Right renal cortex interstitium (tissue), 3 donors: ENCODE measurements at regions not wholly inside any gene's neighbourhood (a gene's known extent, or its start where the extent isn't known, plus 50 kb on each side); places are given as distances from the start of the nearest gene placed in this dataset.
"Not testable (repeated sequence)": the region's sequence is repeated elsewhere in the genome, so short reads cannot be mapped to it uniquely, and the experiment has no call there.

Source experiments
- DNase-seq, 3 donors: peaks; one replicate each; pipeline ENCODE4 v3.0.0-alpha.2; 2013; ENCODE audit warnings: low read depth in 3 of 3, low spot score in 2 of 3

DNA sequence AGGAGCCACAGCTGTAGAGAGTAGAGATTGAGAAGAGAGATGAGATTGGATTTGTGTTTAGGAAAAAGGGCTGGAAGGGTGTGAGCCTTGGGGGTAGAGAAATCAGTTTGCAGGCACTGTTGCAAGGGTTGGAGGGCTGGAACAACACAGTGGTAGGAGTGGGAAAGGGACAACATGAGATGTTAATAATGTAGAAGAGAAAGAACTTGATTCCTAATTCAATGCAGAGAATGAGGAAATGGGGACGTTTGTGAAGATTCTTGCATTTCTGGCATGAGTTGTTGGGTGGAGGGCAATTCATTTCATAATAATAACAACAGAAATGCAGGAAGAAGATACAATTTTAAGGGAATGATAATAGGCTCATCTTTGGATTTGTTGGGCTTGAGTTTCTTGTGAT, 141.4 kb upstream of the TBX18 start:
- DNase-seq: no peak

DNA sequence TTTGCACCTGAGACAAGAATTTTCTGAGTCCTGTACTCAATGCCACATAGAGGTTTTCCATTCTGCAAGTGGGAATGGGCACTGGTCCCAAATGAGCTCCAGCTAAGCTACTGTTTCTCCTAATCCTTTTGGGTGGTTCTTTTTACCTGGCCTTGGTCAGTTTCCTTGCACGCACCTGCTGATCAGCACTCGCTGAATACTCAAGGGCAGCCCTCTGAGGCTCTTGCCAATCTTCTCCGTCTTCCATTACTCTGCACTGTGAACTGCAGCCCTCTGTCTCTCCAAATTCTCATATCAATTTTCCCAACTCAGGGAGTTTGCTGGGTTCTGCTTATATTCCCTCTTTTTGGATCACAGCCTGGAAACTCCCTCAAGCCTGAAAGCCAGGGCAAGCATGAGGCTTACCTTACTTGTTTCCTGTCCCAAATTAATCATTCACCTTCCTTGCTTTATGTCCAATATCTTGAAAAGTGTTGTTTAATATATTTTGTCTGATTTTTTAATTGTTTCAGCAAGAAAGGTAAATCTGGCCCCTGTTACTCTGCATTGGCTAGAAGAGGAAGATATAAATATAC, 138.0 kb upstream of the TBX18 start:
- DNase-seq: no peak

DNA sequence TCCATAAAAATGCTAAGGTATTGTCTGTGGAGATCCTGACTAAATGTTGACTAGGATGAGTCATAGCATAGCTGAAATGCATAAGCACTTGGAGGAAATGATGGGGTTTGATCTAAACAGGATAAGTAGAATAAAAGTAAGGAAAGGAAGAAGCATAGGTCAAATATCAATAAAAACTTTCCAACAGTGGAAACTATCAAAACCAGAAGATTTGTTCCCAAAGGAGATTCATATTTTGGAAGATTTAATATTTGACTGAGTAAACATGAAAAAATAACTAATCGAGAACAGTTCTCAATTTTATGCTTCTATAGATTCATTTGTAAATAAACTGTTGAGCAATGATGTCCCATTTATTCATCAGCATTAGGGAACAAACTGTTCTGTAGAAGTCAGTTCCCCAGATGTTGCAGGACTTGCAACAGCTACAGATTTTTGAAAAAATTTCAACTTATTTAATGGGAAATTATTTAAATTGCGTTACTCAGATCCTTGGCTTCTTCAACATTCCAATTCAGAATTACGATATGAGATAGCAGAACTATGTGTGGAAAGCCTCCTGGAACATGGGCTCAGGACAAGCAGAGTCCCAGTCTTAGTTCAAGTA, 133.7 kb upstream of the TBX18 start:
- no peak for DNase-seq

DNA sequence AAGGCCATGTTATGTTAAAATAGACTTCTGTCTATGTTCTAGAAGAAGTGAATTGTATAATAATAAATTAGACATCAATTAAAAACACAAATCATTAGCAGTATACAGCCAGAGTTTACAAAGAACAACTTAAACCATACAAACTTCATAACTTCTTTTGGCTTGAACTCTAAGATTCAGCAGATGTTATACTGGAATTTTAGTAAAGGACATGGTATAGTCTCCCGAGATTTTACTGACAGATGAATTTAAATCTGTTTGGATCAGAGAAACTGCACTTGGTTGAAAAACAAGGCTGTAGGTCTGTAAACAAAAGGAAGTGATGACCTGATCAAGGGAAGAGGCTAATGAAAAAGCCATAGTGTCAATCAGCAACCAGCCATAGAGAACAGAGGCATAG, 132.6 kb upstream of the TBX18 start:
- no peak for DNase-seq

DNA sequence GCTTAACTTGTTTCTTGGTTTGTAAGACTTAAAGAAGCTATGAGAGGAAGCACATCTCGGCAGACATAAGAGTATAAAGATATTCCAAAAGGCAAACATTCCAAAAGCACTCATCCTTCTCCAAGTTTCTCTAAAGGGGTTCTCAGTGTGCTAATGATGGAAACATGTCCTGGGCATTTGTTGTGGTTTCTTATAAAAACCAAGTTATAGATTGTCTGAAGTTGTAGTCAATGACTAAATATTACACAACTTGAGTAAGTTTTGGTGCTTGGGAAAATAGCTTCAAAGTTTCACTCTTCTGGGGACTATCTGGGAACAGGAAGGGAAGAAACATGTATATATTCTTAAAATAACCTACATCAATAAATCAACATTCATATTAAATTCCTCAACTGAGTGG, 128.3 kb upstream of the TBX18 start:
- DNase-seq: no peak

DNA sequence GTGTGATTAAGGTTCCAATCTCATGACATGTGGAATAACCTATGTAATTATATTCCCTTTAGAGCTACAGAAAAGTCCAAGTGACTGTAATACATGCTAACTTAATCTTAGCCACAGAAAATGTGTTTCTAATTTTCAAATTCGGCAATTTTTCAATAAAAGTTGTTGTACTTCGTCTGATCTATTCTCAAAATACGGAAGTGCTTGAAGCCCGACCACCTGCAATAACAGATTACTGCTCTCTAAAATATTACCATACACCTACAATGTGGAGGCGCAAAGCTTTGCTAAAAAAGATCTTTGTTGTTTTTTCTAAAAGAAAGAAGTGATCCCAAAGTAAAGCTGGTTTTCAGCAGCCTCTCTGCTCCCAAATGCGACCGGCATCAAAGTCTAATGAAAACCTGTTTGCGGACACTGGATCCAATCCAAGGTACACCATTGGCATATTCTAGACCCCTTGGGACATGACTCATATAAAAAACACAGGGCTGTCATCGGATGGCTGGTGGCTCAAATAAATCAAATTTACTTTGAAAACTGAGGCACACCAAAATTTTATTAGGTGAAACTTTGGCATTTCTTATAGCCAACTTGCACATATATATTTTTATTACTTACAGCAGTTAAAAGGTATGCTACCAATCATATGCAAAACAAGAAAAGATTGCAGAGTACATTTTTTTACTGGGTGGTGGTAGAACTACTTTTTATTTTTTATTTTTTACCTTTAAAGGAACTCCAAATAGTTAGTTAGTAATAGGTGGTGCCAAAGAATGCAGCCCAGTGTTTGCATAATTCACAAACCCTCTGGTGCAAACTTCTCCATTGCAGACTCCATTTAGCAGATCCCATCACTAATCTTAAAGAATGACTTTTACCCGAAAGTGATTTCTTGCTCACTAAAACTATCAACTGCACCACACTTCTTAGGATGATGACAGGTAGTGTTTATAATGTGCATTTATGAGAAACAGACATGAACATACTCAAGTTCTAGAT, 118.7 kb upstream of the TBX18 start:
- DNase-seq: no peak

DNA sequence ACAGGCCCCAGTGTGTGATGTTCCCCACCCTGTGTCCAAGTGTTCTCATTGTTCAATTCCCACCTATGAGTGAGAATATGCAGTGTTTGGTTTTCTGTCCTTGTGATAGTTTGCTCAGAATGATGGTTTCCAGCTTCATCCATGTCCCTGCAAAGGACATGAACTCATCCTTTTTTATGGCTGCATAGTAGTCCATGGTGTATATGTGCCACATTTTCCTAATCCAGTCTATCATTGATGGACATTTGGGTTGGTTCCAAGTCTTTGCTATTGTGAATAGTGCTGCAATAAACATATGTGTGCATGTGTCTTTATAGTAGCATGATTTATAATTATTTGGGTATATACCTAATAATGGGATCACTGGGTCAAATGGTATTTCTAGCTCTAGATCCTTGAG, 115.0 kb upstream of the TBX18 start:
- DNase-seq: not testable (repeated sequence)

DNA sequence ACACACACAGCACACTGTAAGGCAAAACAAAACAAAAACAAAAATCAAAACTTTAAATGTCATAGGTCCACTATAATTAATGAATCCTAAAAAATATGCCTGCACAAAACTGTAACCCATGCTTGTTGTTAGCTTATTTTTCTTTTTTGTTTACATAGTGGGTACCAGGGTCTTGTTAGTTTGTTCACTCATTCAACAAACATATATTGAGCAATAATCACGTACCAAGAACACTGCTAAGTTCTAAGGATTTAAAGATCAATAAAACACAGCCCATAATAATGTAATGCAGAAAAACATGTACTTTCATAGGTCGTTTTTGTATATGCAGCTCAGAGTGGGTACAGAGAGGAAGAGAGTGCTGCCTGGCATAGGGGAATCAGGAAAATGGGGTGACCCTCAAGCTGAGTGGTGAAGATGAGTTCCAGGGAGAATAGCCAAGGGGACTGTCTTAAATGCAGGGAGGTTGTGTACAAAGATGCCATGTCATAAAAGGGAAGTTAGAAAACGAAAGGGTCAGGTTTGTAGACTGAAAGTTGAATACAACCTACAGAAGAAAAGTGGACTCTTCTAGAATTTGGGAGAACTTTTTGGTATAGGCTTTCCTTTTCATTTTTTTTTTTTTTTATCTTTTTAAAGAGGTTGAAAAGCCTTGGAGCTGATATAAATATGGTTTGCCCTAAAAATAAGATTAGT, 113.3 kb upstream of the TBX18 start:
- DNase-seq: no peak

DNA sequence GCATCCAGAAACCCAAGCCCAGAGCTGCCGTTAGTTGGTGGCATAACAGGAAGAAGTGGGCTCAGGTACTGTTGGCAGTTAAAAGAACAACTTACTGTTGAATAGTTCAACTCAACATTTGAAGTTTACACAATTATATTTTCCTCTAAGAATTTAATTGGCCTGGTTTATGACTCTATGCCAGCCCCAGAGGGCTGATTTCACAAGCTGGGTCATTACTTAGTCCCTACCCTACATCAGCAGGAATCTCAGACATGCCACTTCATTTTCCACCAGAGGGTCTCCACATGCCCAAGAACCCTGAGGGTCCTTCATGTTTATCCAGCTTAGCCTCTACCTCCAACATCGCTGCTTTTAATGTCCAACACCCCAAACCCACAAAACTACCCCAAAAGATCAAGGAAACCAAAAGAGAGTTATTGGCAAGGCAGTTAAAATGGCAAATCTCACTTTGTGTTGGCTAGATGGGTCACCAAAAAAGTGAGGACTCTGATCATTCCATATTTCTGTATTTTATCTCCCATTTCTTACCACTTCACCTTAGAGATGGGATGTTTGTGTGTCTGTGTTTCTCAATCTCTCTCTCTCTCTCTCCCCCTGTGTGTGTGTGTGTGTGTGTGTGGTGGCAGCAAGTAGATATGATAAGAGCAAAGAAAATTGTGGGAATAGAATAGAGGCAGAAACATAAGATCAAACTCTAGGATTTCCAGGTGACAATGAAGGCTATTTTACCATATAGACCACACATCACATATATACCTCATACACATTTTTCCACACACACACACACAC, 112.5 kb upstream of the TBX18 start:
- no peak for DNase-seq

DNA sequence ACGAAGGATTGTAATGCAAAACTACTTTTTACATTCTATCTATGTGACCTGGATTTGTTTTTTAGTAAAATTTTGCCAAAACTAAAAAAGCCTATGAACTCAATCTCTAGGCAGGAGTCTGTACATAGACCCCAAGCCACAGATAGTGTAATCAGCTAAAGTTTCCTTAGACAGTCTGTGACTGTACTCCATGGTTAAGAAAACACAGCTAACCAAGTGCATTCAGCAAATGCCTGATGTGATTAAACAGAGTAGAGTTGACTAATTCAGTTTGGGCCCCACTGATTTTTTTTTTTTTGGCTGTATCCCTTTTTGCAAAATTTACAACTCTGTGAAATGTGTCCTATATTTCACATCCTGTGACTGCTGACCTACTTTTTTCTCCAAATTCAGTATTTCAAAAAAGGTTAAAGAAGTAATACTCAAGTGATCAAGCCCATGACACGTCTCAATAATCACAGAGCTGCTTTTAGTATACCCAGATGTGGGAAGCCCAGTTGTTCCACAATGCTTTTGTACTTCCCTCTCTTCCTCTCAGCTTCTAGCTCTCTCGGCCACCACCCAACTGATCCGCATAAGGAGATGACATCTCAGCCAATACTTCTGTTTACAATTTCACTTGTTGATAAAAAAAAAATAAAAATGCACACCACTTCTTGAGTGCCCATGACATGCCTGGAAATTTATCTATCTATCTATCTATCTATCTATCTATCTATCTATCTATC, 108.8 kb upstream of the TBX18 start:
- DNase-seq: no peak

DNA sequence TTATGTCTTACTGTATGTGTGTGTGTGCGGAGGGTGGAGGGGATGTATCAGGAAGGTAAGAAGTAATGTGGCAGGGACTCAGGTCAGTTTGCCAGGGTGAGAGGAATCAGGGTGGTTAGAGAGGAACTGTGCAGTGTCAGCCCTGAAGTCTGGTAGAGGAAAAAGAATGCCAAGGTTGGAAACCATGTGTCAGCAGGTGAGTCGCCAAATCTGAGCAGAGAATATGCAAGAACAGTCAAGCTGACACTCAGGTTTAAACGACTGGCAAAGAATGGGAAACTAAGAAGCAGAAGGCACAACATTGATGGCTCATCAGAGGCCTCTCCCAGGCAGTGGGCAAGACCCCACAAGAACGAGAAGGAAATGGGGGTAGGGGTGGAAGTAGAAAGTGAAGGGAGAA, 107.5 kb upstream of the TBX18 start:
- no peak for DNase-seq

DNA sequence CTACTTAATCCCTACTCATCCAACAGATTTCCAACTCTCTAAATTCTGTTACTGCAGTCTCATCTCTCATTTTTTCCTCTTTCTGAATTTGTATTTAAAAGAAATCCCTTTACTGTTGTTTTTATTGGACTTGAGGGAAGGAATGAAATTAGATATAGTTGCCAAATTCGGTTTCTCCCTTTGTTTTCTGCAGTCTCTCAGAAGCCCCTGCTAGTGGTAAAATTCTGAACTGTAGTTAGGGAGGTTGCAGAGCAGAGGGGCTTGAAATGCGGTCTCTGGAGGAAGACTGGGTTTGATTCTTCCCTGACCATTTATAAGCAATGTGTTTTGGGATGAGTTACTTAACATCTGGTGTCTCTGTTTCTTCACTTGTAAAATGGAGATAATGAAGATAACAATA, 106.3 kb upstream of the TBX18 start:
- DNase-seq: no peak

DNA sequence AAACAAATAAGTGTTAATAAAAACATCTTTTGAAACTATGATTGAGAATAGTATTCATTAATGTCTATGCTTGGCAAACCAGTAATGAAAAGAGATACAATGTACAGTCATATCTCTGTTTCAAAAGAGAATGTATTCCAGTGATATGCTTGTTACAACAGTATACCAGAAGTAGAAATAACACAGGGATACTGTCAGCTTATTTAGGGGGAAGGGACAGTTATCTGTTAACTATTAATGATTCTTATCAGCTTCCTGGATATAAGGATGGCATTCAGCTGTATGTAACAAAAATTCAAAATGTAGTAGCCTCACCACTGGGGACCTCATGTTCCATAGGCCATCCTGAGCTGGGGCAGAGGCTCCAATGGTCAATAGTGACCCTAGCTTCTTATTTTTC, 103.8 kb upstream of the TBX18 start:
- DNase-seq: no peak

DNA sequence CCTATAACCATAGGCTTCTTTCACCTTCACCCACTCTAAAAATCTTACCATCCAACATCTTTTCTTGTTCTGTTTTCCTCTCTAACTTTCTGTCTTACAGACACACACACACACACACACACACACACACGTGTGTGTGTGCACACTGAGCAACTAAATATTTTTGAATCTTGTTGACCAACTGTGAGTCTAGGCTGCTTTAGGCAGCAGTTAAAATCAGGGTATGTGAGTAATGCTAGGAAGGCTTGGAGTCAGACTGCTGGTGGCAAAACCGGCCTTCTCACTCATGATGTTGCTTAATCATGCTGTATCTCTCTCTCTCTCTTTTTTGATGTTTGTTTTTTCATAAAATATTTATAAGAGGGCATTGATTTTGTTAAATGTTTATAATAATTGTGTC, 103.1 kb upstream of the TBX18 start:
- no peak for DNase-seq

DNA sequence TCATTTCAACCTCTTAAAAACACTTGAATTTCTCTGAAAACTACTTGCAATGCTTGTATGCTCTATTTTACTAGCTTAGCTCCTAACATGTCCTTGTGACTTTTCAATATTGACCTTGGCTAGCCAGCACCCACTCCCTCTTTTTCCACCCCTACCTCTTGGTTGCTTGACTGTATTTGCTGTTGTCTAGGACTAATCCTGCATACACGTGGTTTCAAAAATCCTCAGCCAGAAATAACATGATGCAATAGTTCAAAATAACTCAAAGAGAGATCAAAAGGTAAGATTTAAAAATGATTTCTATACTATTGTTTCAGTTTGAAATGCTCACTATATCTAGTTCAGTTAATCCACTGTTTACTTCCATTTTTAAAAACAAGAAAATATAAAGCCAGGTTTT, 102.3 kb upstream of the TBX18 start:
- no peak for DNase-seq

DNA sequence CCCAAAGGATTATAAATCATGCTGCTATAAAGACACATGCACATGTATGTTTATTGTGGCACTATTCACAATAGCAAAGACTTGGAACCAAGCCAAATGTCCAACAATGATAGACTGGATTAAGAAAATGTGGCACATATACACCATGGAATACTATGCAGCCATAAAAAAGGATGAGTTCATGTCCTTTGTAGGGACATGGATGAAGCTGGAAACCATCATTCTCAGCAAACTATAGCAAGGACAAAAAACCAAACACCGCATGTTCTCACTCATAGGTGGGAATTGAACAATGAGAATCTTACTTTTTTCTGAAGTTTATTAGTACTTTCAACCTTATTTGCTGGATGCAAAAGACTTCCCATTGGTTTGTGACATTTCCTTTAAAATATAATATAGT, 101.0 kb upstream of the TBX18 start:
- DNase-seq: not testable (repeated sequence)

DNA sequence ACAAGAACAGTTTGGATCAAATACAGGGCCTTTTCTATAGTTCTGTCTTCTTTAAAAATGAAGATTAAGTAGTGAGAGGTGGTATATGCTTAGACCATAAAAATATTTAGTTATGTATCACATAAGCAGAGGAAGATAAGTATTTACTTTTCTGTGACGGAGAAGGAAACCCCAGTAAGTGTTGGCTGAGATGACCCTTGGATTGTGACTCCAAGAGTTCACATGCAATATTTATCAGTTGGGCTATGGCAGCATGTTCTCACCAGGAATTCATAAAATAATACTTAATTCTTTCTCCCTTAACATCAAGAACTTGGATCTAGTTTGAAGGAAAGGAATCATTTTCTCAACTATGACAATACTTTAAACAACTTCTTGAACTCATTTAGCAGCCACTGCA, 98.4 kb upstream of the TBX18 start:
- DNase-seq: no peak

DNA sequence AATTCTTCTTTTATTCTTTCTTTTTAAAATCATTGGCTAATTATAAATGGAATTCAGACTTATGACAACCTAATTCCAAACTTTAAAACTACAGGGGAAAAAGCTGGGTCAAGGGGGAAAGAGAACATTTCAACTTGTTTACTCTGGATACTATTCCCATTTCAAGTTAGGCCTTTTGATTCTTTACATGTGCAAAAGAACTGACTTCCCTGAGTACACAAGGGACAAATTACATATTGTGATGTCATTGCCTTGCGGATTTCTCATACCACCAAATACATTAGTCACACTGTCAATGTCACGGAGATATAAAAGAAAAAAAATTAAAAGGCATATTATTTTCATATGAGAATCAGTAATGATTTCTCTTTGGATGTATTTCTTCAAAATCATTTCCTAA, 96.5 kb upstream of the TBX18 start:
- no peak for DNase-seq

DNA sequence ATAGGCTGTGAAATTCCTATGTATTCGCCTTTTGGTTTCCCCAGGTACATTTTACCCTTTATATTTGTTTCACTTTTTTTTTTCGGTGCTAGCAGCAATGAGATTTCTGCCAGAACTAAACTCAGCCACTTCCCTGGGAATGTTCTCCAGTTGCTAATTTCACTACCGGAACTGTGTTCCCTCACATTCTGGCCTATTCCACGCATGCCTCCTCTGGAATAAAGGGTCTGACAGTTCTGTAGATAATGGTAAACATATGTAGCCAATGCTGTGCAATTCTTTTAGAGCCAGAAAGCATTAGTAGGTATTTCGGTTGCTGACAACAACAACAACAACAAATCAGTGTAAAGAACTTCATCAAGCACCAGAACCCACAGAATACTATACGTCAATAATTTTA, 96.1 kb upstream of the TBX18 start:
- no peak for DNase-seq
